ENCODE measurements at regions not wholly inside any gene's neighbourhood (a gene's known extent, or its start where the extent isn't known, plus 50 kb on each side); places are given as distances from the start of the nearest gene placed in this dataset.

GRCh38 chr12:42926232-42926631, 336.7 kb upstream of the PRICKLE1 start:
- TF ChIP-seq CTCF (IDR thresholded peaks at IDR 0.05) (no peak), POLR2A (IDR thresholded peaks at IDR 0.05) (no peak)

Data from adrenal gland (tissue), 5 donors.